ENCODE measurements at regions not wholly inside any gene's neighbourhood (a gene's known extent, or its start where the extent isn't known, plus 50 kb on each side); places are given as distances from the start of the nearest gene placed in this dataset.

DNA sequence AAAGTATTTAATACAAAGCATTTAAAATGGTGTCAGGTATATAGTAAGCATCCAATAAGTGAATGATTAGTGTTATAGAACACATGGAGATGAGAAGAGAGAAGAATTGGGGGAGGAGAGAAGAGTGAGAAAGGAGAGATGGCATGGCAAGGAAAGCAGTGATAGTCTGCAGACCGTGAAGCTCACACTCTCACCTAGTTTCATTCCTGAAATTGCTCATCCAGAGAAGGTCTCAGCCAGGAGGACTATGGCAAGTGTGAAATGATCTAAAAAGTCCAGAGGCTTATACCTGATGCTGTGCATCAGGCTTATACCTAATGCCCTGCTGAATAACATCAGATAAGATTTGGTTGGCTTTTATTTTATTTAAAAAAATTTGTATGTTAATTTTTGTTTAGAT is 351.6 kb upstream of the KLF12 start:
- no peak for DNase-seq (ENCODE audit: low spot score)

DNA sequence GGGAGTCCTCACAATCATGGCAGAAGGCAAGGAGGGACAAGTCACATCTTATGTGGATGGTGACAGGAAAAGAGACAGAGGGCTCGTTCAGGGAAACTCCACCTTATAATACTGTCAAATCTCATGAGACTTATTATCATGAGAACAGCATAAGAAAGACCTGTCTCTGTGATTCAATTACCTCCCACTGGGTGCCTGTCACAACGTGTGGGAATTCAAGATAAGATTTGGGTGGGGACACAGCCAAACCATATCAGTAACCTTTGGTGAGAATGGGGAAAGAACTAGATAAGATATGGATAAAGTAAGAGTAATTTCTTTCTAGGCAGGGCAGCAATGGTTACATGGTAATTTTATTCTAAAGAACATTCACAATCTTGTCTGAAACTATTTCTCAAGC is 344.9 kb upstream of the KLF12 start:
- DNase-seq (ENCODE audit: low spot score), result no peak

DNA sequence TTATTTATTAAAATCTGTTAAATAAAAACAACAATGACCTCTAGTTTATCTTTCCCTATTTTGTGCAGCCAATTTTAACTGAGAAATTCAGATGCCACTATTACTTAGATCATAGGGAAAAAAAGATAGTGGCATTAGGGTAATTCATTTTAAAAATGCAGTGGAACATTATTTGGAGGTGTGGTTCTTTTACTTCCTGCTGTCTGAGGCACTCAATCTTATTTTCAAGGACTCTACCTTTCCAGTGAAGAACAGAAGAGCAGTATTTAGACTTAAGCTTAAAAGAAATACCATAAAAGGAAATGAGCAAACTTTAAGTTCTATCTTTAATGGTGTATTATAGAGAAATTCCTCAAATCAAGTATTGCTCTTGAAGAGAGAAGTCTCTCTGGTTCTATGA is 342.6 kb upstream of the KLF12 start:
- no peak for DNase-seq (ENCODE audit: low spot score)

DNA sequence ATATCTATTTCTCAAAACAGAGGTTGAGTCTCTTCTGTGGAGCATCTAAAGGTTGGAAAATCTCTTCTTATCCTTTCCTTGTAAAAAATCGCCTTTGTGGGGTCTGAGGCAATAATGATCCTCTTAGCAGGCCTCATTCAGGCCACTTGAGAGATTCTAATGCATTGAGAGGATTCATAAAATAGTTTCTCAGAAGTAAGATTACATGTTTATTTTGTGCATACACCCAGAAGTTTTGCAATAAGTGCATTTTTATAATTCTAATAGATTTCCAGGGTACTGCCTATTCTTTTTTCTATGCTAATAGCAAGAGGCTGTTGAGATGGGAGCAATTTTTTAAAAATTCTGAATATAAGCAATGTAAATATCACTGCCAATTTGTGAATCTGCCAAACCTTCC is 342.2 kb upstream of the KLF12 start:
- DNase-seq (ENCODE audit: low spot score), result no peak

DNA sequence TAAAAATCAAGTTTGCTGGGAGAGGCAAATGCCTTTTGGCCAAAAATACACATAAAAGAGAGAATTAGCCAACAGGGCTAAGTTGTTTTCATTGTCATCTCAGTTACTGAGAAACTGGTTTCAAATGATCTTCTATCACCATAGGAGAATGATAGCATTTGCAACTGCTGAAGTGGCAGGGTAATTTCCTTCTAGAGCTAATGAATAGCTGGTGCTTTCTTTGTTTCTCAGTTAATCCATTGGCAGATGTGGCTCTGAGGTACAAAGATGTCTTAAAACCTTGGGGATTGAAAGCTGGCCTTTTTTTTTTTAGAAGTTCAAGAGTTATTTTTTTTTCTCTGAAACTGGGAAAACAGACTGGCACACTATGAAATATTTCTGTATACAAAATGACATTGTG is 332.7 kb upstream of the KLF12 start:
- DNase-seq (ENCODE audit: low spot score), result no peak

DNA sequence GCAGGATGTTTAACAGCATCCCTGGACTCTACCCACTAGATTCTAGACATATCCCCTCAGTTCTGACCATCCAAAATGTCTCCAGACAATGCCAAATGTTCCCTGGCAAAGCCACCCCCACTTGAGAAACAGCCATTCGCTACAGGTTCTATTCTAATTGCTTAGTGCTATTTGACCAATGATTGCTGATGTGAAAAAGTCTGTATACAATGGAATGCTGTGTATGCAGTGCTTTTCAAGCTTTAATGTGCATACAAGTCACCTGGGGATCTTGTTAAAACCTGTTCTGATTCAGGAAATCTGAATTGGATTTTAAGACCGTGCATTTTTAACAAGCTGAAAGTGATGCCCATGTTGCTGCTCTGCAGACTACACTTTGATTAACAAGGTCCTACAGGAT is 331.8 kb upstream of the KLF12 start:
- no peak for DNase-seq (ENCODE audit: low spot score)

DNA sequence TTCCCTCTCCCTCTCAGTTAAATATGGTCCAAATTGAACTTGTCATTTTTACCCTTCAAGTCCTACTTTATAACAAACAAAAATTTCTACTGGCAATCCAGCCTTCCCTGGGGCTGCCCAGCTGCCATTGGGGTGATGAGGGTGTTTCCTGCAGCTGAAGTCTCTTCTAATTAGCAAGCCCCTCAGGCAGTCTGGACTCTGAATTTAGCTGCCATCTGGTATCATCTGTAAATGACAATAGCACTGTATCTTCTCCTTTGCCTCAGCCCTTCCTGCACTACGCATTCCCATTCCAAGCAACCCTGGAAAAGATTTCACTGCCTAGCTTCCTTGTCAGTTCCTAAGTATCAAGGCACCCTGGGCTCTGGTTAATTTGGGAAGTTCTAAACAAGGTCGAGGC is 331.1 kb upstream of the KLF12 start:
- DNase-seq (ENCODE audit: low spot score), result no peak

DNA sequence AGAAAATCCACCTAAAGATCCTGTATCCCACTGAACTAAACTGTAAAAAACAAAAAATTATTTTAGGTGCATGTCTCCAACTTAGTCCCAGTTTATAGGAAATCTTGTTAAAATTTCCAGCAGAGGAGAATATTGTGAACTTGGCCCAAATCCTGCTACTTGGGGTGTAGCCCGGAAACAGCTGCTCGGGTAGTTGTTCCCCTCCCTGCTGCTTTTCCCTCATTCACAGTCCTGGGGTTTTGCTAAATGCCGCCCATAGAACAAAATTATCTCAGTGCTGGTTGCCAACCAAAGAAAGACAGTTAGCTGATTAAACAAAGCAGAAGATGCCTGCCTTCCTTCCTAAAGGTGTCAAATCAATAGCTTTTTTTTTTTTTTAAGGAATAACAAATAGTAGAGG is 330.5 kb upstream of the KLF12 start:
- DNase-seq (ENCODE audit: low spot score), result peak; percentile 15

DNA sequence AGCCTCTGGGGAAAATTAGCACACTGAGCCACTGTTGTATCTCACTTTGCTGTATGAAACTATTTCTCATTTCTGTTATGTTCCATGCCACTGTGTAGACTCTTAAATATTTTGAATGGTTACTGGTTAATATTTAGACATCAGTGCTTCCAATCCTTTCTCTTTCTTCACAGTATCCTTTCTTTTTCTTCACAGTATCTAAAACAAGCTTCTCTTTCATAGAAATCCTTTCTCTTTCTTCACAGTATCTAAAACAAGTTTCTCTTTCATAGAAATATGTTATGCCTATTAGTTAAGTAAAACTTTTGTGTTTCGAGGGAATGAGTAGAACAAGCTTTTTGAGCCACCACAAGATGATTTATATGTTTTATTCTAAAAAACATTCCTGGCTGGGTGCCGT is 326.8 kb upstream of the KLF12 start:
- no peak for DNase-seq (ENCODE audit: low spot score)

DNA sequence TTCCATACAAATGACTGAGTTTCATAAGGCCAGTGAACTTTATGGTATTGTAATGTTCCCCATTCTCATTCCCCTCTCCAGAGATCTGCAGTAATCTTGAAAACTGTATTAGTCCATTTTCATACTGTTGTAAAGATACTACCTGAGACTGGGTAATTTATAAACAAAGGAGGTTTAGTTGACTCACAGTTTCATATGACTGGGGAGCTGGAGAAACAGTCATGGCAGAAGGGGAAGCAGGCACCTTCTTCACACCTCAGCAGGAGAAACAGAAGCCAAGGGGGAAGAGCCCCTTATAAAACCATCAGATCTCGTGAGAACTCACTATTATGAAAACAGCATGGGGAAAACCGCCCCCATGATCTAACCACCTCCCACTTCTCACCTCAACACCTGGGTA is 318.7 kb upstream of the KLF12 start:
- DNase-seq (ENCODE audit: low spot score), result no peak

DNA sequence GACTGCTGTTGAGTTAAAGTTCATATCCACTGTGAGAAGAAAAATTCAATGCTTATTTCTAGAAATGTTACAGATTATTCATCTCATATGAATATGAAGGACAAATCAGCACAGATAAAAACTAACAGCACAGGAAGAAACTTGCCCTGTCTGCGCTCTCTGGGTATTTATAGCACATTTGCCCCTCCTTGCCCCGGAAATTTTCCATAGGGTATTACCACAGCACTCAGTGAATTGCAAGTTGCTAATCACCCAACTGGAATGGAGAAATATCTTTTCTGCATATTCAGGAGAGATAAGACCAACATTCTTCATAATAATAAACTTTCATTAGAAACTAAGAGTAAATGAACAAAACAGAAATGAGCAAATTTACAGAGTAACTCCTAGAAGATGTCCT is 318.0 kb upstream of the KLF12 start:
- no peak for DNase-seq (ENCODE audit: low spot score)

DNA sequence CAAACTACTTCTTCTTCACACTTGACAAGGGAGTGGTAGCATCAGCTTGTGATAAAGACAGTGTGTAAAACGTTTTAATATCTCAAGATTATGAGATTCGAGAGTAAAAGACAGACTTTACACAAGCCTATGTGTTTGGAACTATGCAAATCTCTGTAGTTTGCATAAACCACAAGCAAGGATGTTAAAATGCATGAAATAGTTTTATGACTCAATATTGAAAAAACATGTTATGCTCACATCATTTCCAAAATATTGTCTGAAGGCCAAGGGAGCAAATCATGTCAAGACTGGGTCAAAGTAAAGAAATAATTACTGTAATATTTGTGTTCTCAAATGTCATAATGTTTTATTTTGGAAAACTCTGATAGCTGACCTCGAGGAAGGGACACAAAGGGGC is 316.8 kb upstream of the KLF12 start:
- DNase-seq (ENCODE audit: low spot score), result peak; percentile 54

DNA sequence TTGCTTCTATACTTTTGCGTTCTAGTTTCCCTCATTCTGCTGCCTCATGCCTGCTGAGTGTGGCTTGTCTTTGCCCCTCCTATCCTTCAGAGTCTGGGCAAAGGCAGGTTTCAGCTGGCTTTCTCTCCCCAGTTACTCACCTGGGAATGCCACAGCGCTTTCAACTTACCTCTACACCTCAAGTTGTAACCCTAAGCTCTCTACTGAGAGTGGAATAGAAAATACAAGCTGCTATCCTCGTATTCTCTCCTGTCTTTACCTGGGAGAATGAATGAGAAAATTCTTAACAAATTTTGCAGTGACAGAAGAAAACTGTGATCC is 316.3 kb upstream of the KLF12 start:
- no peak for DNase-seq (ENCODE audit: low spot score)

DNA sequence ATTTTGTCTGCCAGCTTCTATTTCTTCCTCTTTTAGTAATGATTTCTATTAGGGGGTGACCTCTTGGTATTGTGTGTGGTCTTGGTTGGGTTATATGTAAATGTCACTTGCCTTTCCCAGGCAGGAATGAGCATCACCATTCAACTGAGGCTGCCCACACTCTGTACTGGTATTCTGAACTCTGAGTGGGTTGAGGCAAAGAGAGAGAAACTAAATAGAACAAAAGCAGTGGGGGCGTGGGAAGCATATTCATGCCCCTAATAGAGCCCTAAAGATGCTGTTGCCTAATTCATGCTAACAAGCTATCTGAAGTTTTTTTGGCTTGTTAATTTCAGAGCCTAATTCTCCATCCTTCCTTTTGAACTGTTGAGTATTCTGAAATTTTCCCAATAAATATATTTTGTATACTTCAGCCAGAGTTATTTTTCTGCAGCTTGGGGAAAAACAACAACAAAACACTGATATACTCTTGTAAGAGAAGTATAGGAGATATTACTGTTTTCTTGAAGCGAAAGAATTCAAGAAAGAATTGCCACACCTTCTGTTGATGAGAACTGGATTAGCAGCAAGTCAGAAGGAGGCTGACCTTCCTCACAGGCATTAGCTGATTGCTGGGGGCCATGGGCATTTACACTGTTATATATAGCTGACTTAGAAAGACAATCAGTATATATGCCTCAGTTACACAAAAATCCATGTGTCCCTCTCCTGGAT is 315.8 kb upstream of the KLF12 start:
- no peak for DNase-seq (ENCODE audit: low spot score)

DNA sequence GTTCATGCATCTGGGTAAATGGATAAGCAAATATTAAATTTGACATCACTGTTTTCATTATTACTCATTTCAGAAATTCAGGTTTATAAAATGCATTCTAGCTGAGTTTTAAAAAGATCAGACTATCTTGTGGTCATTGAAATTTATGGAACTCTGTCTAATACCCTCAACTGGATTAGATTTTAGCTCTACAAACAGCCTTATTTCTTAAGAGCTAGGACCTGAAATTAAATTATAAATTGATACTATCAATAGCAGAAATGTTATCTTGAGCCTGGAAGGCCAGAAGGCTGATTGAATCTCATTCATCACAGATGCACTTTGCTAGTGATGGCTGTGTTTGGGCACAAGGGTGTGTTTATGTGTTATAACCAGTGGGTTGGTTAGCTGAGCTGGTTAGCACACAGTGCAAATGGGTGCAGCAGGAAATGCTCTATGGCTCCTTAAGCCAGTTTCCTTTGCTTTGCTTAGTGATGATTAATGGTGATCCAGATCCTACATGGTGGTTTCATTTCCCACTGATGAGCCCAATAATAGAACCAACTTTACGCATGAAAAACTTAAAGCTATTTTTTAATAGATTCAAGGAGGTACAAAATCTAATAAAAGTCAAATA is 310.8 kb upstream of the KLF12 start:
- DNase-seq (ENCODE audit: low spot score), result no peak

DNA sequence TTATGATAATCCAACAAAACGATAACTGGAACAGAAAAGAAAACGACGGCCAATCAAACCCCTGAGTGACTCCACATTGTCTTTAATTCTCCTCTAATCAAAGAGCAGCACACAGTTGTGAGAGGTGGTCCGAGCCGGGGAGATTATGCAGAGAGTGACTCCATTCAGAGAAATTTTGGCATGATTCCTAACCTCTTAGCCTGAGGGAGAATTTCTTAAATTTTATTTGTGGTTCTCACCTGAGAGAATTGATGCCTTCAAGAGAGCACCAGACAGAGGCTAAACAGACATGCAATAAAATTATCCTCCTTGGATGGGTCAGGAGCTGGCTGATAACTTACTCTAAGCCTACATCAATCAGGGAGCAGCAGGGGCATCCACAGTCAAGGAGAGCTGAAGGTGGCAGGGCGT is 310.0 kb upstream of the KLF12 start:
- no peak for DNase-seq (ENCODE audit: low spot score)

DNA sequence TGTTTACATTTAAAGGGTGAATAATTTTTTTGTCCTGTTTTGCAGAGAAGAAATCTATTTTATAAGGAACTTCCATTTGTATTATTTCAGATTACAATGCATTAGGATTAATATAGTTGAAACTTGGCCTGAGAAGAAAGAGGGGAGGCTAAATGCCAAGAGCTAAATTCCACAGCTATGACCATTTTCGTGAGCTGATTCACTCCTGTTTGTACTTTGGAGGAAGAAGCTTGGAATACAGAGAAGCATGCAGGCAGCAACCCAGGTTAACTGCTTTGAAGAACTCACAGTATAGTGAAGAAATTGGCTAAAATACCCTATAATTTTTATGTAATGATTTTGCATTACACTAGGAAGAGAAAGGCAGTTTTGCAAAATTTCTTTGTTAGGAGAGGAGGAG is 309.4 kb upstream of the KLF12 start:
- DNase-seq (ENCODE audit: low spot score), result peak; percentile 80

DNA sequence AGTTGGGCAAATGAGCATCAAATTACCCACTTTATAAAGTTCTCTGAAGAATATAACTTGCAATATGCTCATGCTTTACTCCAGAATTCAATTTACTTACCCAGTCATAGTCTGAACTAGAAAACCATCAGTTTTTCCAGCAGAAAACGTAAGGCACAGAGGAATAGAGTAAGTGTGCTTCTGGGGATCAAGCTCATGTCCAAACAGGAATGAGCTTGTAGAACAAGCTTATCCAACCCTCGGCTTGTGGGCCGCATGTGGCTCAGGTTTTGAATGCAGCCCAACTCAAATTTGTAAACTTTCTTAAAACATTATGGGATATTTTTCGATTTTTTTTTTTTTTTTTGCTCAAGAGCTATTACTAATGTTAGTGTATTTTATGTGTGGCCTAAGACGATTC is 308.5 kb upstream of the KLF12 start:
- no peak for DNase-seq (ENCODE audit: low spot score)

DNA sequence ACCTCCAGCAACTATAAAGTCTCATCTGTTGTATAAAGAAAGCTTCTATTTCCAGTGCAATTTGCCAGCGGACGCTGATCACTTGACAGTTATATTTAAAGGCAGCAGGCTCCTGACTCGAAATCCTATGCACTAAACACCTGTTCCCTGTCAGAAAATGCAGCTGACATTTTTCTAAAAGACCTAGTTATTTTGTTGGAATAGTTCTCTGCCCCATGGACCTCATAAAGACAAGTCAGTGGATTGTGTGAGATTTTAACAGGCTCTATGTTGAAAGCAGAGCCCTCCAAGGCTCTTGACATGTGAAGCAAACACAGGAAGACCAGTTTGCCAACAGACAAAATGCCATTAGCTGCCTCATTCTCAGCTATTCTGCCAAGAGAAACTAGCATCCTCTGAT is 304.7 kb upstream of the KLF12 start:
- no peak for DNase-seq (ENCODE audit: low spot score)

DNA sequence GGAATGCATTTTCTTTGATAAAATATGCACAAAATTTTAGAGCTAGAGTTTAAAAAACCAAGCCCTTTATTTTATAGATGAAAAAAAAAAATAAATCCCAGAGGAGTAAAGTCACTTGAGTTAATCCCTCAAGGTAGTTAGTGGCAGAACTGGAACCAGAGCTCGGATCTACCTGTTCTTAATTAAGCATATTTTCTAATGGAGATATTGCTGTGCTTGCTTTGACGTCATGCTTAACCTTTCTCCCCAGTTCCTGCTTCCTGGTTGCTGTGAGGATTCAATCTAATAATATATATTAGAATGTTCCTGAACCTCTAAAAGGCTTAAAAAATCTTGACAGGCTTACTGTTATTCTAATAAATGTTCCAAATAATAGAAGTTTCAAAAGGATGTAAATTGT is 300.6 kb upstream of the KLF12 start:
- DNase-seq (ENCODE audit: low spot score), result no peak

DNA sequence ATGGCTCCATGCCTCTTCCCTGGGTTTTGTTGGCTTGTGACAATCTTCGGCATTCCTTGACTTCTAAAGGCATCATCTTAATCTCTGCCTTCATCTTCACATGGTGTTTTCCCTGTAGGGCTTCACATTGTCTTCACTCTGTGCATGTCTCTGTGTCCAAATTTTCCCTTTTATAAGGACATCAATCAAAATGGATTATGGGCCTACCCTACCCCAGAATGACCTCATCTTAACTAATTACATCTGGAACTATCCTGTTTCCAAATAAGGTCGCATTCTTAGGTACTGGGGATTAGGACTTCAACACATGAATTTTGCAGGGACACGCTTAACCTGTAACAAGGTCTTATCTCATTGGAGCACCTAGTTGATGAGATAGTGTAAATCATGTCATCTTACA is 290.3 kb upstream of the KLF12 start:
- no peak for DNase-seq (ENCODE audit: low spot score)

DNA sequence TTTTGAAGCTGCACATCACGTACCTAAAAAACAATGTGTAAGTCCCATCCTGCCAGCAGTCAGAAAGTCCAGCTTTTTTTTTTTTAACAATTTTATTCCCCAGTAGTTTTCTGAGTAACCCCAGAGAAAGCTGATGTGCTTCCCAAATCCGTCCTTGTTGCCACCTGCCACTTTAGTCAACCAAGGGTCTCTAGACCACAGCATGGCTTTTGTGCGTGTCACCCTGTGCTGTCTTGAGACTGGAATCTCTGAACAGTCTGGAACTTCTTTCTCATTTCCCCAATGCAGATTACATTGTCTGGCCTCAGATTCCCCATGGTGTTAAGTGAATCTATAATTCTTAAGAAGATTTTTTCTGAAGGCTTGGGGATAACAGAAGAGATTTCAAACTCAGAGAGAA is 289.2 kb upstream of the KLF12 start:
- no peak for DNase-seq (ENCODE audit: low spot score)

DNA sequence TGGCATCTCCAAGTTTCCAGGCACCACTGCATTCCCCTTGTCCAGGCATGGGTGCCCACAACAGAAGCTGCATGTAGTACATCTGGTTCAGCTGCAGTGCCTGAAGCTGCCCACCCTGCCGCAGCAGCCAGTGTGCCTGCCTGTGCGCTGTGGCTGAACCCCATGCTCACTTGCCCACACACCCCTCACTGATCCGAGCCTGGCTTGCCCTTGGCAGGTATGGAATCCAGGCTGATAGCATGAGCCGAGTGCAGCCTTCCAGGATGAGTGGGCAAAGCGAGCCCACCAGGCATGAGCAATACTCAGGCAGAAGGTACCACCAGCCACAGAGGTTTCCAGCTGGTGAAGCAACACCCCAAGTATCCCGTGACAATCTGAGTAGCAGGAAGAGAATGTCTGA is 280.3 kb upstream of the KLF12 start:
- DNase-seq (ENCODE audit: low spot score), result no peak

DNA sequence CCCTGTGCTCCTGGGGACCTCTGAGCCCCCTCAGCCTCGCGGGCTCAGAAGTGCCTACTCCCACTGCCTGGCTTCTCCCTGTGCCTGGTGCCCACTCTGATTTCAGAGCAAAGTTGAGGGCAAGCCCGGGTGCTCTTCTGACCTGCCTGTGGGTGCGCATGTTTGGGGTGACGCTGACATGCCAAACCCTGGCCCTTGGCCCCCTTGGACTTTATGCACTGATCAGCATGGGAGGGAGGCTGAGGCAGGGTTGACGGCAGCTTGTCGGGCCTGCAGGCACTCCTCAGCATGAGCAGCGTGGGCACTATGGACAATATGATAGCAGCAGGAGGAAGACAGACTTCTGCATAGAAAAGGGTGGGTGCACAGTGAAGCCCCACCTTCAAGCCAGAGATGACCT is 279.3 kb upstream of the KLF12 start:
- DNase-seq (ENCODE audit: low spot score), result no peak

DNA sequence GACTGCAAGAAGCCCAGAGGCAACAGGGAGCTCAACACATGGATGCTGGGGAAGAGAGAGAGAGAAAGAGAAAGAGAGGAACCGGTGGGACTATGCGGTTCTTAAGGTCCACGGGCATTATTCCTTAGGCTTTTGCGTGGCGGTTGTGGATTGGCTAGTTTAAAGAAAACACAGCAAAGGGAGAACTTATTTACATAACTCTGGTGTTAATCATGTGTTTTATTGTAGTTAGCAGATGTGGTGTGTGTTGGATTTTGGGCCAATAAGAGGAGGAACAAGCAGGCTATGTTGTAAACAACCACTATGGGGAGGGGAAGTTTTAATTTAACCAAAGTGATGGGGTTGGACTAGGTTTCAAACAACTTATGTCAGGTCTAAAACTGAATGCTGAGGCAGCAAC is 275.3 kb upstream of the KLF12 start:
- DNase-seq (ENCODE audit: low spot score), result peak; percentile 4
